Neural cell (in vitro differentiated cells): ENCODE measurements at regions not wholly inside any gene's neighbourhood (a gene's known extent, or its start where the extent isn't known, plus 50 kb on each side); places are given as distances from the start of the nearest gene placed in this dataset.

Source experiments
- H2AFZ ChIP-seq: fragments of 200-600, 300-800 bp; sonication (generic), shearing (Covaris generic); 2 replicates; pipeline ENCODE4 v1.6.0; 2014; ENCODE audit warnings: low read depth, mild to moderate bottlenecking, antibody characterized with exemption, low read length, moderate library complexity
- H3F3A ChIP-seq: fragments of 200-600 bp; shearing (Covaris generic); 2 replicates; pipeline ENCODE4 v1.6.1; 2016; ENCODE audit warnings: mild to moderate bottlenecking, moderate library complexity, mixed read lengths, antibody characterized with exemption, low read length; ENCODE audit not compliant: insufficient read depth, poor library complexity, severe bottlenecking
- H3K27ac ChIP-seq: fragments of 200-600, 300-800 bp; sonication (generic), shearing (Covaris generic); 2 replicates; pipeline ENCODE4 v1.5.1; 2014; ENCODE audit warnings: mild to moderate bottlenecking, low read length, moderate library complexity
- H3K27me3 ChIP-seq: fragments of 300-800, 200-600 bp; sonication (generic), shearing (Covaris generic); 2 replicates; pipeline ENCODE4 v1.6.0; 2014; ENCODE audit warnings: mild to moderate bottlenecking, low read depth, low read length, moderate library complexity; ENCODE audit not compliant: insufficient read depth
- H3K36me3 ChIP-seq: fragments of 300-800, 200-600 bp; sonication (generic), shearing (Covaris generic); 2 replicates; pipeline ENCODE4 v1.5.1; 2014; ENCODE audit warnings: mild to moderate bottlenecking, antibody characterized with exemption, low read length, moderate library complexity; ENCODE audit not compliant: insufficient read depth
- H3K4me2 ChIP-seq: fragments of 300-800, 200-600 bp; sonication (generic), shearing (Covaris generic); 2 replicates; pipeline ENCODE4 v1.6.0; 2014; ENCODE audit warnings: mild to moderate bottlenecking, low read length
- H3K4me3 ChIP-seq: fragments of 300-800, 200-600 bp; sonication (generic), shearing (Covaris generic); 2 replicates; pipeline ENCODE4 v1.5.1; 2014; ENCODE audit warnings: mild to moderate bottlenecking, low read length, moderate library complexity
- H3K79me2 ChIP-seq: fragments of 200-600 bp; shearing (Covaris generic); replicated peaks from 2 replicates; pipeline ENCODE4 v1.6.0; 2014; ENCODE audit warnings: mild to moderate bottlenecking, low read length, moderate library complexity; ENCODE audit not compliant: insufficient read depth
- H3K9ac ChIP-seq: fragments of 300-800, 200-600 bp; sonication (generic), shearing (Covaris generic); 2 replicates; pipeline ENCODE4 v1.6.1; 2016; ENCODE audit warnings: mild to moderate bottlenecking, low read length, mixed read lengths
- H3K9me2 ChIP-seq: fragments of 200-600 bp; shearing (Covaris generic); 2 replicates; pipeline ENCODE4 v1.6.1; 2016; ENCODE audit warnings: mild to moderate bottlenecking, low read length, mixed read lengths; ENCODE audit not compliant: insufficient read depth
- H3K9me3 ChIP-seq: fragments of 200-600, 300-800 bp; sonication (generic), shearing (Covaris generic); 2 replicates; pipeline ENCODE4 v1.6.1; 2016; ENCODE audit warnings: mild to moderate bottlenecking, mixed run types, low read length, moderate library complexity, mixed read lengths
- H4K20me1 ChIP-seq: fragments of 200-600 bp; shearing (Covaris generic); 2 replicates; pipeline ENCODE4 v1.6.1; 2016; ENCODE audit warnings: mild to moderate bottlenecking, mixed run types; ENCODE audit not compliant: insufficient read depth
- CTCF ChIP-seq: fragments of 450-650 bp; IDR thresholded peaks from 2 replicates; pipeline ENCODE4 v1.5.1; 2014; ENCODE audit warnings: antibody characterized with exemption, mild to moderate bottlenecking, moderate library complexity; ENCODE audit not compliant: poor library complexity, severe bottlenecking
- EP300 ChIP-seq: fragments of 450-650 bp; conservative IDR thresholded peaks from 2 replicates; pipeline ENCODE4 v1.6.1; 2014; ENCODE audit warnings: antibody characterized with exemption, mild to moderate bottlenecking, moderate library complexity; ENCODE audit not compliant: poor library complexity, severe bottlenecking
- EZH2 ChIP-seq: fragments of 200-600, 300-800 bp; shearing (Covaris generic), sonication (generic); IDR thresholded peaks from 2 replicates; pipeline ENCODE4 v1.6.1; 2014; ENCODE audit warnings: antibody characterized with exemption, low read length, borderline replicate concordance, mild to moderate bottlenecking; ENCODE audit not compliant: insufficient read depth, poor library complexity, severe bottlenecking
- MXI1 ChIP-seq: fragments of 450-650 bp; conservative IDR thresholded peaks from 2 replicates; pipeline ENCODE4 v1.6.1; 2014; ENCODE audit warnings: antibody characterized with exemption, mild to moderate bottlenecking; ENCODE audit not compliant: poor library complexity, severe bottlenecking
- POLR2AphosphoS5 ChIP-seq: IDR thresholded peaks from 2 replicates; pipeline ENCODE4 v1.6.1; 2012
- RAD21 ChIP-seq: fragments of 450-650 bp; conservative IDR thresholded peaks from 2 replicates; pipeline ENCODE4 v1.6.1; 2014; ENCODE audit warnings: antibody characterized with exemption, mild to moderate bottlenecking, moderate library complexity
- REST ChIP-seq: IDR thresholded peaks from 2 replicates; pipeline ENCODE4 v1.6.1; 2012; ENCODE audit warnings: borderline replicate concordance
- SMC3 ChIP-seq: fragments of 450-650 bp; conservative IDR thresholded peaks from 2 replicates; pipeline ENCODE4 v1.6.1; 2014; ENCODE audit warnings: antibody characterized with exemption, mild to moderate bottlenecking, moderate library complexity; ENCODE audit not compliant: poor library complexity
- TAF1 ChIP-seq: IDR thresholded peaks from 2 replicates; pipeline ENCODE4 v1.6.1; 2012; ENCODE audit warnings: low read depth

GRCh38 chr14:53515276-53515675, 362.2 kb upstream of the DDHD1 start:
- H4K20me1 ChIP-seq = no peaks in the 10 kb centered on the region
- no peak overlapping the region for H2AFZ ChIP-seq
- no peaks in the 10 kb centered on the region for H3K9me3 ChIP-seq
- H3K79me2 ChIP-seq = no peaks in the 10 kb centered on the region
- H3K4me3 ChIP-seq = no peak overlapping the region
- no peaks in the 10 kb centered on the region for H3F3A ChIP-seq
- H3K9me2 ChIP-seq = no peaks in the 10 kb centered on the region
- no peak overlapping the region for H3K4me2 ChIP-seq
- H3K36me3 ChIP-seq = no peaks in the 10 kb centered on the region
- TF ChIP-seq TAF1 (no peak), EP300 (no peak), REST (no peak), SMC3 (no peak), POLR2AphosphoS5 (no peak), EZH2 (no peak), RAD21 (no peak), CTCF (no peak), MXI1 (no peak)
- H3K27ac ChIP-seq = no peak overlapping the region
- H3K9ac ChIP-seq = no peak overlapping the region
- H3K27me3 ChIP-seq = no peaks in the 10 kb centered on the region

- Histone ChIP-seq H3K27me3 (no peaks in the 10 kb centered on the region), H3F3A (no peaks in the 10 kb centered on the region), H3K9ac (no peak overlapping the region), H3K9me3 (no peaks in the 10 kb centered on the region), H3K36me3 (no peaks in the 10 kb centered on the region), H3K4me2 (no peak overlapping the region), H3K79me2 (no peaks in the 10 kb centered on the region), H3K9me2 (no peaks in the 10 kb centered on the region), H4K20me1 (no peaks in the 10 kb centered on the region), H2AFZ (no peak overlapping the region), H3K27ac (no peak overlapping the region), H3K4me3 (no peak overlapping the region)
- TF ChIP-seq POLR2AphosphoS5 (no peak), SMC3 (no peak), RAD21 (no peak), MXI1 (no peak), EP300 (no peak), EZH2 (no peak), TAF1 (no peak), REST (no peak), CTCF (no peak)
These were observed 361.1 kb upstream of the DDHD1 start for GRCh38 chr14:53514197-53514596.
